ENCODE measurements at regions not wholly inside any gene's neighbourhood (a gene's known extent, or its start where the extent isn't known, plus 50 kb on each side); places are given as distances from the start of the nearest gene placed in this dataset.
A peak's percentile ranks its signal among the peaks of the same experiment; 100 is the strongest.

GRCh38 chr7:132066761-132067171 is 509.5 kb downstream of the PLXNA4 start:
- ChIA-PET CTCF (no interaction called here), POLR2A (ENCODE audit: unreplicated experiment) (no interaction called here)
- H3K9me3 ChIP-seq (ENCODE audit: insufficient read depth, low read depth), result peaks cover 3% of the 10 kb centered on the region; the same call in 1 of the 2 replicates
- H3K9me2 ChIP-seq (ENCODE audit: insufficient read depth), result no peaks in the 10 kb centered on the region
- peaks cover 23% of the 10 kb centered on the region for H3K4me1 ChIP-seq (replicated peaks; ENCODE audit: insufficient read depth)
- no peaks in the 10 kb centered on the region for H4K20me1 ChIP-seq (ENCODE audit: insufficient read depth)
- H2AFZ ChIP-seq, result no peak overlapping the region
- TF ChIP-seq EZH2 (IDR thresholded peaks at IDR 0.05; ENCODE audit: low read depth), result no peak
- TF ChIP-seq, protein P1, sequence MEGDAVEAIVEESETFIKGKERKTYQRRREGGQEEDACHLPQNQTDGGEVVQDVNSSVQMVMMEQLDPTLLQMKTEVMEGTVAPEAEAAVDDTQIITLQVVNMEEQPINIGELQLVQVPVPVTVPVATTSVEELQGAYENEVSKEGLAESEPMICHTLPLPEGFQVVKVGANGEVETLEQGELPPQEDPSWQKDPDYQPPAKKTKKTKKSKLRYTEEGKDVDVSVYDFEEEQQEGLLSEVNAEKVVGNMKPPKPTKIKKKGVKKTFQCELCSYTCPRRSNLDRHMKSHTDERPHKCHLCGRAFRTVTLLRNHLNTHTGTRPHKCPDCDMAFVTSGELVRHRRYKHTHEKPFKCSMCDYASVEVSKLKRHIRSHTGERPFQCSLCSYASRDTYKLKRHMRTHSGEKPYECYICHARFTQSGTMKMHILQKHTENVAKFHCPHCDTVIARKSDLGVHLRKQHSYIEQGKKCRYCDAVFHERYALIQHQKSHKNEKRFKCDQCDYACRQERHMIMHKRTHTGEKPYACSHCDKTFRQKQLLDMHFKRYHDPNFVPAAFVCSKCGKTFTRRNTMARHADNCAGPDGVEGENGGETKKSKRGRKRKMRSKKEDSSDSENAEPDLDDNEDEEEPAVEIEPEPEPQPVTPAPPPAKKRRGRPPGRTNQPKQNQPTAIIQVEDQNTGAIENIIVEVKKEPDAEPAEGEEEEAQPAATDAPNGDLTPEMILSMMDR (conservative IDR thresholded peaks at IDR 0.05), result no peak
- H3K4me3 ChIP-seq, result no peak overlapping the region
- no TSS peak for BruUV-seq (replicated peaks)
- H3K27me3 ChIP-seq (ENCODE audit: insufficient read depth, low read depth), result no peaks in the 10 kb centered on the region
- DNase-seq, result no peak
- intact Hi-C loops (cut with micrococcal nuclease; ENCODE audit: unreplicated experiment), result loop anchor here (5.0 kb wide), 1 partner anchor 119 kb away; no protein-coding TSS in a partner anchor
- H3K36me3 ChIP-seq (ENCODE audit: low read depth), result no peaks in the 10 kb centered on the region
- H3F3A ChIP-seq (ENCODE audit: insufficient read depth, low read depth), result peaks cover 21% of the 10 kb centered on the region
- 0 out of 2 replicates have a peak overlapping the region, but pooled peaks have one; percentile 50 for H3K4me2 ChIP-seq
- H3K27ac ChIP-seq, result peak overlapping the region; percentile 70; the same call in 1 of the 2 replicates
- no peaks in the 10 kb centered on the region for H3K79me2 ChIP-seq (ENCODE audit: low read depth)

DNA sequence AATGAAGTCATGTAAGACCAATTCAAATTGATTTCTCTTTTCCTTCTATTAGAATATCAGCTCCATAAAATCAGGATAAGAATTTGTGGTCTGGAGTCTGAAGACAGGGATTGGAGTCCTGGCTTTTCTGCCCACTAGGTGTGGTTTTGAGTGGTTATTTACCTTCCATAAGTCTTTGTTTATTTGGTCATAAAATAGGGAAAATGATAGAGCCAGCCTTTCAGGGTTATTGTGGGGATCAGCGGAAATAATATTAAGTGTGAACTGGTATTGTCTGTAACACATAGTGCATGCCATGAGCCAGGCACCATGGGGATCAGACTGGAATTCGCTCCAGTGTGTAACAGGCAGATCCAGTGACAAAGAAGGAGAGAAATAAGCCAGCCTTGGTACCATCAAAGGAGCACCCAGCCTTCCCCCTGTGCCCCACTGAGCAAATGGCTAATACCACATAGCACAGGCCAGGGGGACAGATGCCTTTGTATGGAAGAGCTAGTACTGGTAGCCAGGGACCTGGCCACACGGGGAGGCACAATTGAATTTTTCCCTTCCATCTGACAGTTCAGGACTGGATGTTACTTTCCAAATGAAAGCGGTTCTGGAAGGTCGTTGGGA is 509.7 kb upstream of the PODXL start:
- H3K27me3 ChIP-seq (ENCODE audit: insufficient read depth, low read depth), result no peaks in the 10 kb centered on the region
- H3K9me2 ChIP-seq (ENCODE audit: insufficient read depth), result peaks cover 3% of the 10 kb centered on the region; the same call in 1 of the 2 replicates
- H3K36me3 ChIP-seq (ENCODE audit: low read depth), result no peaks in the 10 kb centered on the region
- TF ChIP-seq, protein P1 (conservative IDR thresholded peaks at IDR 0.05), result no peak
- peaks cover 21% of the 10 kb centered on the region for H3F3A ChIP-seq (ENCODE audit: insufficient read depth, low read depth)
- peak overlapping the region; percentile 10 for H2AFZ ChIP-seq
- TSS peak; percentile 96 for BruUV-seq (replicated peaks)
- peak overlapping the region; percentile 70 for H3K27ac ChIP-seq
- H3K4me2 ChIP-seq, result peak overlapping the region; percentile 50
- ChIA-PET CTCF (interaction anchor here (0.6 kb wide), 1 partner anchor 238 kb away, joined by 3 read pairs; no protein-coding TSS in a partner anchor), POLR2A (ENCODE audit: unreplicated experiment) (no interaction called here)
- H3K79me2 ChIP-seq (ENCODE audit: low read depth), result no peaks in the 10 kb centered on the region
- DNase-seq, result no peak
- H3K4me1 ChIP-seq (replicated peaks; ENCODE audit: insufficient read depth), result peaks cover 23% of the 10 kb centered on the region
- H4K20me1 ChIP-seq (ENCODE audit: insufficient read depth), result no peaks in the 10 kb centered on the region
- H3K4me3 ChIP-seq, result no peak overlapping the region
- intact Hi-C loops (cut with micrococcal nuclease; ENCODE audit: unreplicated experiment), result loop anchor here (1.0 to 5.0 kb wide), 4 partner anchors 36 to 119 kb away; no protein-coding TSS in a partner anchor
- peaks cover 3% of the 10 kb centered on the region; the same call in 1 of the 2 replicates for H3K9me3 ChIP-seq (ENCODE audit: insufficient read depth, low read depth)

DNA sequence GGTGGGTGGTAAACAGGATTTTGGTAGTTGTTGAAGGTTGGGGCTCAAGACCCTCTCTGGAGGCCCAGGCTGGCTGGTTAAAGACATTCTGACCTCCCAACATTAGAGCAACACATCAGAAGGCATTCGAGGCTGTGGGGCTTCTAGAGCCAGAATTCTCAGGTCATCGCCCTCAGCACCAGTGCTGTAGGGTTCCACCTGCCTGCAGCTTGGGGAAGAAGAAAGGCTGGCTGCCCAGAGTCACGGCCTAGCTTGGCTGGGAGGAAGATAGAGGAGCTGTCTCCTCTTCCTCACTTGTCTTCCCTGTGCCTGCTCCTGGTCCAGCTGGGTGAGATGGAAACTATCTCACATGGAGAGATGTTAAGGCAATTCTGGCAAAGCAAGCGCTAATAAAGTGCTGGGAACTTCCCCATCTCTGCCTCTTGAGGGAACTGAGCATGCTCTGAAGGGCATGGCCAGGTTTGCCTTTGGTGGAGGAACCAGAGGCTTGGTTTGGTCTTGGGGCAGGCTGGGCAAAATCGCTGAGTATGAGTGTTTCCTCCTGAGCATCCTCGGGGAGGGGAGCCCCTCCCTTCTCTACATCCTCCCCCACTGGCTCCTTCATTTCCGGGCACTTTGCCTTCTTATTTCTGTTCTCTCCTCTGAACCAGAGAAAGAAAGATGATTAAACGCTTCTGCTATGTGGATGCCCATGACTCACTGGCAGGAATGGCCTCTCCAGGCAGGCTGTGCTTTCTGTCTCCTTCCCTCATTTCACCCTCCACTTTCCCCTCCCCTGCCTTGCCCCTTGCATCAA is 509.0 kb upstream of the PODXL start:
- TF ChIP-seq, protein P1 (conservative IDR thresholded peaks at IDR 0.05), result no peak
- no peak for TF ChIP-seq EZH2 (IDR thresholded peaks at IDR 0.05; ENCODE audit: low read depth)
- Histone ChIP-seq H3K27ac (peak overlapping the region; percentile 70), H3K79me2 (ENCODE audit: low read depth) (no peaks in the 10 kb centered on the region), H2AFZ (peak overlapping the region; percentile 10; the same call in 1 of the 2 replicates), H3F3A (ENCODE audit: insufficient read depth, low read depth) (peaks cover 21% of the 10 kb centered on the region), H3K9me3 (ENCODE audit: insufficient read depth, low read depth) (peaks cover 3% of the 10 kb centered on the region; the same call in 1 of the 2 replicates), H3K4me3 (no peak overlapping the region), H4K20me1 (ENCODE audit: insufficient read depth) (no peaks in the 10 kb centered on the region), H3K27me3 (ENCODE audit: insufficient read depth, low read depth) (no peaks in the 10 kb centered on the region), H3K4me2 (peak overlapping the region; percentile 50), H3K9me2 (ENCODE audit: insufficient read depth) (peaks cover 6% of the 10 kb centered on the region; the same call in 1 of the 2 replicates), H3K36me3 (ENCODE audit: low read depth) (no peaks in the 10 kb centered on the region), H3K4me1 (replicated peaks; ENCODE audit: insufficient read depth) (peaks cover 23% of the 10 kb centered on the region)
- BruUV-seq (replicated peaks), result no TSS peak
- CTCF ChIA-PET, result interaction anchor here (0.6 kb wide), 1 partner anchor 238 kb away, joined by 3 read pairs; no protein-coding TSS in a partner anchor
- DNase-seq, result peak; percentile 82 to 85
- POLR2A ChIA-PET (ENCODE audit: unreplicated experiment), result no interaction called here
- intact Hi-C loops (cut with micrococcal nuclease; ENCODE audit: unreplicated experiment), result loop anchor here (1.0 to 5.0 kb wide), 4 partner anchors 35 to 118 kb away; no protein-coding TSS in a partner anchor
